Effector memory CD4-positive, alpha-beta T cell (primary cell): ENCODE measurements at regions not wholly inside any gene's neighbourhood (a gene's known extent, or its start where the extent isn't known, plus 50 kb on each side); places are given as distances from the start of the nearest gene placed in this dataset.
"Not testable (repeated sequence)": the region's sequence is repeated elsewhere in the genome, so short reads cannot be mapped to it uniquely, and the experiment has no call there.

Experiments used
- DNase-seq, 3 donors: peaks; one replicate each; pipeline ENCODE4 v3.0.0-alpha.2; 2020
- H3K27ac ChIP-seq: 2 replicates; pipeline ENCODE4 v1.7.0; 2013; ENCODE audit warnings: mild to moderate bottlenecking, low read length, moderate library complexity; ENCODE audit not compliant: insufficient read depth, poor library complexity, severe bottlenecking
- H3K27me3 ChIP-seq: replicated peaks from 2 replicates; pipeline ENCODE4 v1.7.0; 2013; ENCODE audit warnings: mild to moderate bottlenecking, low read length; ENCODE audit not compliant: insufficient read depth, control insufficient read depth, poor library complexity, severe bottlenecking
- H3K36me3 ChIP-seq: 2 replicates; pipeline ENCODE4 v1.7.0; 2013; ENCODE audit warnings: mild to moderate bottlenecking, low read length, moderate library complexity; ENCODE audit not compliant: control insufficient read depth, insufficient read depth
- H3K4me1 ChIP-seq: 2 replicates; pipeline ENCODE4 v1.7.0; 2013; ENCODE audit warnings: low read length, mild to moderate bottlenecking; ENCODE audit not compliant: control insufficient read depth, insufficient read depth, poor library complexity, severe bottlenecking
- H3K4me3 ChIP-seq: 2 replicates; pipeline ENCODE4 v1.7.0; 2013; ENCODE audit warnings: low read length, low read depth, mild to moderate bottlenecking; ENCODE audit not compliant: insufficient read depth, poor library complexity, severe bottlenecking
- H3K9me3 ChIP-seq: 2 replicates; pipeline ENCODE4 v1.7.0; 2013; ENCODE audit warnings: mild to moderate bottlenecking, low read length, moderate library complexity; ENCODE audit not compliant: control insufficient read depth

DNA sequence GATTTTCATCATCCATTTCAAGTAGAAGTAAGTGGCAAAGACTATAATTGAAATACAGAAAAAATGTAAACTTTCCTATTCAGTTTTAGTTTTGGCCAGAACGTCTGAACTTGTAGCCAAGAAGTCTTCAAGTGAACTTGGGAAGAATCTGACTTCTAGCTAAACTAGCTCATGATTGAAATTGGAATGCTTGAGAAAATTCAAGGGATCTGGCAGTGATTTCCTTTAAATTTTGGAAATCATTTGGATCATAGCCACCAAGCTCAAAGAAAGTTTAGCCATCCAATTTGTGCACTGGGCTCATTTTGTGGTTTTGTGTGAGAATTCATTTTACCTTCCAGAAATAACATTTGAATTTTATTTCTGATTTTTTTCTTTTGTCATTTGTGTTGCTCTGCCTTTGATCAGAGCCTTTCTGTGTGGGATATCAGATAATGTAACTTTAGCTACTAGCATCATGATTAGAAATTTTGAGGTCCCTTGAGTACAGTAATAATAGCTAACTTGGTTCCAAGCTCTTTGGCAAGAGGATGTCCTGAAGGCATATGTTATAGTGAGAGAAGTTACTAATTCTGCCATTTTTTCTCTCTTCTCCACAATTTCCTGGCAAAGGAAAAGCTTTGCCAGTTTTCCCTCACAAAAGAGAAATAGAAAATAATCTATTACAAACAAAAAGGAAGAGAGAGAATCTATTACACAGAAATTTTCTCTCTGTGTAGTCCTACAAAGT is 2123.7 kb upstream of the RAG2 start:
- no peaks in the 10 kb centered on the region for H3K9me3 ChIP-seq
- no peaks in the 10 kb centered on the region for H3K4me1 ChIP-seq
- H3K36me3 ChIP-seq = no peaks in the 10 kb centered on the region
- no peak overlapping the region for H3K4me3 ChIP-seq
- no peaks in the 10 kb centered on the region for H3K27me3 ChIP-seq
- DNase-seq = no peak
- no peak overlapping the region for H3K27ac ChIP-seq

DNA sequence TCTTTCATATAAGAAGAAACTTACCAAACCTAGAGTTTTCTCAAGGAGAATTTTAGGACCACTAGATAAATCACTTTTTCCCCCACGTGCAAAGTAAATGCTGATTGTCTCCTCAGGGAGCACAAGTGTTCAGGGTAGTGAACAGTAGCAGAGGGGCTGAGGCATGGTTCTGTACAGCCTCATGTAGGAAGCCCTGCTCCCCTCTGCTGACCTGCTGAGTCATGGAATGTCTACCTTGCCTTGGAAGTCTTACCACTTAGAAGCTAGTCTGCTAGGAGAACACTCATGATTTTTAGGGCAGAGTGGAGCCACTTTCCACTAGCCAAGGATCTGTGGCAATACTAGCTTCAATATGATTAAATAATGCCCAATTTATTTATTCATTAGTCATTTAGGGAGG is 2120.6 kb upstream of the RAG2 start:
- Histone ChIP-seq H3K27me3 (no peaks in the 10 kb centered on the region), H3K9me3 (no peaks in the 10 kb centered on the region), H3K4me1 (no peaks in the 10 kb centered on the region), H3K4me3 (no peak overlapping the region), H3K36me3 (no peaks in the 10 kb centered on the region), H3K27ac (no peak overlapping the region)
- no peak for DNase-seq

DNA sequence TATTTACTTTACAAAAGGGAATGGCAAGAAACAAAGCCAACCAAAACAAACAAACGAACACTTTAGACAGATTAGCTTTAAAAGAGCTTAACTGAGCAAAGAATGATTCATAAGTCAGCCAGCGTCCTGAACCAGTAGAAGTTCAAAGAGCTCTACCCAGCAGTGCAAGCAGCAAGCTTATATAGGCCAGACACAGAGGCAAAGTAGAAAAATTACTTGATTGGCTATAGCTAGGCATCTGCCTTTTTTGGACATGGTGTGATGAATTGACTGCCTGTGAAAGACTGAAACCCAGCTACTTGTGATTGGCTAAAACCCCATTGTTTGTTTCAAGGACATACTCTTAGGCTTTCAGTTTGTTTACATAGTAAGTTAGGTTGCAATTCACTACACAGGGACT is 2120.0 kb upstream of the RAG2 start:
- H3K4me1 ChIP-seq = no peaks in the 10 kb centered on the region
- no peaks in the 10 kb centered on the region for H3K27me3 ChIP-seq
- no peaks in the 10 kb centered on the region for H3K9me3 ChIP-seq
- DNase-seq = no peak
- H3K4me3 ChIP-seq = no peak overlapping the region
- no peak overlapping the region for H3K27ac ChIP-seq
- no peaks in the 10 kb centered on the region for H3K36me3 ChIP-seq

DNA sequence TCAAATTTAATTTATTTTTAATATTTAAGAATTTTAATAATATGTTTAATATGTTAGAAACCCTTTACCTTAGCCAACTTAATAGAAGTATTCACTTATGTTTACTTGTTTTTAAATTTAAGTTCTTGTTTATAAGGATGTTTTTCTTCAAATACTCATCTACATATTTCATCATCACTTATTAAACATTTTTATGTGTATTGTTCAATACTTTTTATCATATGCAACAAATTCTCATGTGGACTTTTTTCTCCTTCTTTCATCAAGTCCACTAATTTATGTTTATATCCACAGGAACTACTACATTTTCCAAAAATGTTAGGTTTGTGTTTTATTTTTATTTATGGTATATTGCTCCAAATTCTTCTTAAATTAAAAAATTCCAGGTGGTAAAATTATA is 2113.1 kb upstream of the RAG2 start:
- H3K4me3 ChIP-seq = no peak overlapping the region
- H3K4me1 ChIP-seq = no peaks in the 10 kb centered on the region
- H3K9me3 ChIP-seq = no peaks in the 10 kb centered on the region
- no peak overlapping the region for H3K27ac ChIP-seq
- H3K27me3 ChIP-seq = no peaks in the 10 kb centered on the region
- no peaks in the 10 kb centered on the region for H3K36me3 ChIP-seq
- DNase-seq = no peak

DNA sequence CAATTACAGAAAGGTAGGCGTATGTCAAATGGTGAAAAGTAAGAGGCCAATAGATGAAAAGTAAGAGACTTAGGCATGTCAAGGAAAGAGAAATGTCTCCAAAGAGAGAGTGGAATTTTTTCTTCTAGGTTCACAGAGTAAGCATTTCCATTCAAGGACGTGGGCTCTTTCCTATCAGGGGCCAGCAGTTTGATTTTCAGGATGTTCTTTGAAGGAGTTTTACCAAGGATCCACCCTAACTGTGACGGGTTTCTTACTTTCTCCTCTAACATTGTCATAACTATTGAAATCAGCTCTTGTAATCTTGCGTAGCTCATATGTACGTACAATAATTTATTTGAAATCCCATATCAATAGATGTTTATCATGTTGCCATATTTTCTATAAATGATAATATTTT is 2112.2 kb upstream of the RAG2 start:
- no peaks in the 10 kb centered on the region for H3K4me1 ChIP-seq
- no peak overlapping the region for H3K4me3 ChIP-seq
- DNase-seq = no peak
- H3K36me3 ChIP-seq = no peaks in the 10 kb centered on the region
- no peak overlapping the region for H3K27ac ChIP-seq
- no peaks in the 10 kb centered on the region for H3K9me3 ChIP-seq
- H3K27me3 ChIP-seq = no peaks in the 10 kb centered on the region

DNA sequence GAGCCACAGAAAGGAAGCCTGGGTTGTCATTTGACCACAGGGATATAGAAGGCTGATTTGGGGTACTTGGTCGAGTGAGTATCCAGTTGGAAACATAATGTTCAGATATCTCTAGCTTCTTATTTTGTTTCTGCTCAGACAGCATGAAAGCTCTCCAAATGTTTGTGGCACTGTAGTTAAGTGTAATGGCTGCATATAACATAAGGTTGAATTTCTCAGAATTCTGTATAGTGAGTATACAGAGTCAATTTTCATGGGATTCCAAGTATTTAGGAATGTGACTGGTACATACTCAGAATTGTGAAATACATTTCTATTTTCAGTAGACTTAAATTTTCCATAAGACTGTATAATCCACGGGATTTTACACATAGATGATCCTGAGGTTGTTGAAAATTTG is 2102.1 kb upstream of the RAG2 start:
- Histone ChIP-seq H3K27me3 (no peaks in the 10 kb centered on the region), H3K36me3 (no peaks in the 10 kb centered on the region), H3K4me1 (no peaks in the 10 kb centered on the region), H3K4me3 (no peak overlapping the region), H3K9me3 (no peaks in the 10 kb centered on the region), H3K27ac (no peak overlapping the region)
- no peak for DNase-seq

DNA sequence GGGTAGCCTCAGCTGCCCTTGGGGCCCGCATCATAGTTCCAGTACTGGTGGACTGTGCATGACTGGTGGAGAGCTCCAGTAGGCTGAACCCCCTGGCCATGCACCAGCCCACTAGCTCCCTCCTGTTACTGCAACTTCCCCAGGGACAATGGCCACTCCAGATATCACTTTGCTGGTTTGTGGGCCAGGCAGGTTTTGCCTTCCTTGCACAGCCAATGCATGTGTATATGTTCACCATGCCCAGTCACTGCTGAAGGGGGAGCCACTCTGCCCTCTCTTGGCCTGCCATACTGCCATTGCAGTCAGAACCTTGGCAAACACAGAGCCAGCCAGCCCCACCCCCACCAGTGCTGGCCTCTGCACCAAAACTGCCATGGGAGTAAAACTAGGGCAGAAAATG is 2095.3 kb upstream of the RAG2 start:
- H3K36me3 ChIP-seq = no peaks in the 10 kb centered on the region
- DNase-seq = no peak
- no peaks in the 10 kb centered on the region for H3K27me3 ChIP-seq
- no peaks in the 10 kb centered on the region for H3K9me3 ChIP-seq
- no peak overlapping the region for H3K27ac ChIP-seq
- no peaks in the 10 kb centered on the region for H3K4me1 ChIP-seq
- no peak overlapping the region for H3K4me3 ChIP-seq

DNA sequence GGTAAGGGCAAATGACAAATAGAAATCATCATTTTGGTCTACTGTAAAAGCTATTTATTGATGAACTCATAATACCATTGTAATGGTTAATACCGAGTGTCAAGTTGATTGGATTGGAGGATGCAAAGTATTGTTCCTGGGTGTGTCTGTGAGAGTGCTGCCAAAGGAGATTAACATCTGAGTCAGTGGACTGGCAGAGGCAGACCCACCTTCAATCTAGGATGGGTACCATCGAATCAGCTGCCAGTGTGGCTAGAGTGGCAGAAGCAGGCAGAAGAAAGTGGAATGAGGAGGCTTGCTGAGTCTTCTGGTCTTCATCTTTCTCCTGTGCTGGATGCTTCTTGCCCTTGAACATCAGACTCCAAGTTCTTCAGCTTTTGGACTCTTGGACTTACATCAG is 2092.2 kb upstream of the RAG2 start:
- not testable (repeated sequence) for H3K9me3 ChIP-seq, H3K27ac ChIP-seq, DNase-seq, H3K4me3 ChIP-seq, H3K4me1 ChIP-seq, H3K27me3 ChIP-seq, H3K36me3 ChIP-seq

DNA sequence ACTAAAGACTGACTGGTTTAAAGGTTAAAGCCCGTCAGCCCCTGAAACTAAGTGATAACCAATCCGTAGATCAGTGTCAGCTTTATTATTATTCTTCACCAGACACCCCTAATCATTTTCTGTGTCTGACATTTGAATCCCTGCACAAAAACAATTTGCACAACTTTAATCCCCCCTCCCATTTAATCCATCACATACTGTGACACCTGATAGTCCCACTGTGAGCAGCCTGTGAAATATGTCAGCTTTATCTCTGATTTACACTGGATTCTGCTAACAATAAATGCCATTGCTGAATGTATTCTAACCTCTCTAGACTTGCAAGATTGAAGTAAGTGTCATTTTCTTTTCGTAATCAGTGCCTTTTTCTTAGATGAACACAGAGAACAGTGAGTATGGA is 2089.0 kb upstream of the RAG2 start:
- no peaks in the 10 kb centered on the region for H3K9me3 ChIP-seq
- no peak overlapping the region for H3K27ac ChIP-seq
- DNase-seq = no peak
- no peaks in the 10 kb centered on the region for H3K36me3 ChIP-seq
- H3K4me1 ChIP-seq = no peaks in the 10 kb centered on the region
- no peaks in the 10 kb centered on the region for H3K27me3 ChIP-seq
- no peak overlapping the region for H3K4me3 ChIP-seq

DNA sequence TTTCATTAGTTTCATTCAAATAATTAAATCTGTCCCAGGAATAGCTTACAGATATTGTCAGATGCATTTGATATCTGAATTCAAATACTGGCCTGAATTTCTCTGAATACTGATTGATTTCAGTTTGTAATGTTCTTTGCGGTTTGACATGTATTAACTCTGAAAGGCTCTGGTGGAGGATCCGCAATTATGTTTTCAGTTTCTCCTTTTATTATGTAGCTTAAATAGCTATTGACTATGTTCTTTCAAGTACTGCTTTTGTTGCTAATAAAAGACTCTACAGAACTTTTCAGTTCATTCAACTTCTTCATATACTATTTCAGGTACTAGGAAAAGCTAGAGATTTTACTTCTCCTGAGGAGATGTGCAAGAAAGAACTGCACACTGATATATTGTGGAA is 2085.4 kb upstream of the RAG2 start:
- DNase-seq = no peak

More for the DNA sequence above, 2085.4 kb upstream of the RAG2 start:
- no peaks in the 10 kb centered on the region for H3K27me3 ChIP-seq
- H3K36me3 ChIP-seq = no peaks in the 10 kb centered on the region
- no peaks in the 10 kb centered on the region for H3K9me3 ChIP-seq
- no peaks in the 10 kb centered on the region for H3K4me1 ChIP-seq
- H3K27ac ChIP-seq = no peak overlapping the region
- H3K4me3 ChIP-seq = no peak overlapping the region
